GM18517 (cell line): ENCODE measurements at regions not wholly inside any gene's neighbourhood (a gene's known extent, or its start where the extent isn't known, plus 50 kb on each side); places are given as distances from the start of the nearest gene placed in this dataset.
"Not testable (repeated sequence)": the region's sequence is repeated elsewhere in the genome, so short reads cannot be mapped to it uniquely, and the experiment has no call there.

Source experiments
- ATAC-seq: cut with Tn5 transposase; IDR thresholded peaks from one replicate; pipeline ENCODE4 v1.9.1; 2021; ENCODE audit warnings: mild to moderate bottlenecking, moderate library complexity; ENCODE audit not compliant: unreplicated experiment

DNA sequence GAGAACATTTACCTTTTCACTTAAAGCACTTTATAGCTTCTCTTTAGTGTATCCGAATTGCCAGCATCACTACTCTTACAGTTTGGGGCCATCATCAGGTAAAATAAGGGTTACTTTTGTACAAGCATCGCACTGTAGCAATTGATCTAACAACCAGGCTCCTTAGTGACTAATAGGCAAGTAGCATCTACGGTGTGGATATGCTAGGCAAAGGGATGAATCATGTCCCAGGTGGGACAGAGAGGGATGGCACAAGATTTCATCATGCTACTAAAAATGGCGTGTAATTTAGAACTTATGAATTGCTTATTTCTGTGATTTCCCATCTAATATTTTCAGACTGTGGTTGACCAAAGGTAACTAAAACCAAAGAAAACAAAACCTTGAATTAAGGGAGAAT lies 582.3 kb downstream of the KCNH5 start:
- no peak for ATAC-seq

DNA sequence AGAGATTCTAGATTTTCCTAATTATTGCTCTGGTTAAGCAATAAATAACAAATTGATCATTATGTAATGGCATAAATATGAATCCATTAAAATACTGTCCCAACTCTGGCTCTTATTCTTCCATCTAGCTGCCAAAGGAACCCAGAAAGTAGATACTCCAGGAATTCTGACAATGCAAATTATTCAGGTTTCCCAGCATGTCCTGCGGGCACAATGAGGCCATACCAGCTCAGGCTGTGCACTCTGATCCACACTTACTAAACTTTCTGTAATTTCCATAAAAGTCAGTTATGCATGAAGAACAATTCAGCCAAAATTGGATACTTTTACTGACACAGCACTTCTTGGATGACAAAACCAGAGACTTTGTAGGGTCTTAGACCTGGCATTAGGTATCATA lies 576.3 kb downstream of the KCNH5 start:
- ATAC-seq, result no peak

DNA sequence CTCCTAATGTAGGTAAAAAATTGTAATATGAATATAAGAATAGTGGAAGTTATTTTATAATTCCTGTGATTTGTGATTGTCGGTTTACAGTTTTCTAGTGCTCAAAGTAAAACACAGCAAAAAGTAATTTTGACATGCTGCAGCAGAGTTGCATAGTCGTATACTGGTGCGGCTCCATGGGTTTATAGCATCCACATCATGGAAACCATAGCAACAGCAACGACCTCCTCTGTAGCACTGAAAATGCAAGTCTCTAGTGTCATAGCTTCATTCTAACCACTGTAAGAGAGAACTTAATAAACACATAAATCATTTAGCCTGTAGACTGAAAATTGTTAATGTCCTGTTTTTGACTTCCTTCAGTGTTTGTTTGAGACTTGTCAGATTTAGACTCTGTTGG lies 574.3 kb downstream of the KCNH5 start:
- no peak for ATAC-seq

DNA sequence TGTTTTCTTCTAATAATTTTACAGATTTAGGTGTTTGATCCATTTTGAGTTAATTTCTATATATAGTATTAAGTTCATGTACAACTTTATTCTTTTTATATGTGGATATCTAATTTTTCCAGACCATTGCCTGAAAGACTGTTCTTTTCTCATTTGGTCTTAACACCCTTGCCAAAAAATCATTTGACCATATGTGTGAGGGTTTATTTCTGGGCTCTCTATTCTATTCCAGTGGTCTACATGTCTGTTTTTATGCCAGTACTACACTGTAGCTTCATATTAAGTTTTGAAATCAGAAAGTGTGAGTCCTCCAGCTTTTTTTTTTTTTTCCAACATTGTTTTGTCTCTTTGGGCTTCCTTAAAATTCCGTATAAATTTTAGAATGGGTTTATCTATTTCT lies 554.1 kb downstream of the KCNH5 start:
- no peak for ATAC-seq

DNA sequence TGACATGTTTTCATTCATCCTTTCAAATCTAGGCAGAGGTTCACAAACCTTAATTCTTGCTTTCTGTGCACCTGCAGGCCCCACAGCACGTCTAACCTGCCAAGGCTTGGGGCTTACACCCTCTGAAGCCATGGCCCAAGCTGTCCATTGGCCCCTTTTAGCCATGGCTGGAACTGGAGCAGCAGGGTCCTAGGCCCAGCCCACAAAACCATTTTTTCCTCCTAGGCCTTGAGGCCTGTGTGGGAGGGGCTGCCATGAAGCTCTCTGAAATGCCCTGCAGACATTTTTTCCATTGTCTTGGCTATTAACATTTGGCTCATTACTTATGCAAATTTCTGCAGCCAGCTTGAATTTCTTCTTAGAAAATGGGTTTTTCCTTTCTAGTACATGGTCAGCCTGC lies 547.5 kb downstream of the KCNH5 start:
- no peak for ATAC-seq

DNA sequence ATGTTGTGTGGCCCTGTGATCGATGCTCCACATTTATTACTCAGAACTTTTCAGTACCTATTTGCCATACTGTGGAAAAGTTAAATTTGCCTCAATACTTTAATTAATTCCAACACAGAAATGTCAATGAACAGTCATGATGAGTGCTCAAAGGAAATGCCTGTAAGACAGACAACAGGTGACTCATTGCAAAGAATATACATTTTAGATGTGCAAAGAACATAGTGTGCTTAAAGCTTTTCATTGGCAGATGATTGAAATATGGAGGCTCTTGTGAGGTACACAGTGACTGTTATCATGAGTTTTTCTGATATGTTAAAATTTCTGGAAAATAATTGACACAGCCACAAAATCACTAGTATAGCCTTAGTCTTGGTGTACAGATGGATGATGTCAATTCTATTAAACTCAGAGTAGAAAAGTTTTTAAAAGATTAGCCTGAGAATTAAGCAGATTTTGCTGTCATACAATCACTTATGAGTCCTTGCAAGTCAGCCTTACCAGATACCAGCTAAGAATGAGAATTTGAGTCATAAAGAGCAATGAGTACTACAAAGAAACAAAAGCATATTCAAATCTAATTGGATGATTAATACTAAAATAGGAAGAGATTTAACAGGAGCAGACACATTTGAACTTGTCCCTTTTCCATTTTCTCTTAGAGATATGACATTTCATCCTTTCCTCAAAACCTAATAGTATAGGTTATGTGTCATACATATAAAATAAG lies 544.1 kb downstream of the KCNH5 start:
- ATAC-seq, result no peak

DNA sequence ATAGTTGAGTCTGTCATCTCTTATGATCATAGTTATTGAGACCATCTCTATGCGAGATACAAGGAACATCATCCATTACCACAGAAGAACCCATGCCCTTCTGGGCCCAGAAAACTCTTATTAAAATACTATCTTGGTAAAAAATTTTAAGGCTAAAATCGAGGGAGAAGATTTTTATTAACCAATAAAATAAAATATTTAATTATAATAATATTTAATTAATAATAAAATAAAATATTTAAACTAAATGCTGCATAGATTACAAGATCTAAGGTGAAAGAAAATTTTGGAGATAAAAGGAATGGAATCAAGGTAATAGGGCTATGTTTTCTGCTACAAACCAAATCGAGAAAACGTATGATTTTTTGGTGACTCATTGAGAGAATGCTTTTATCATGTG lies 540.2 kb downstream of the KCNH5 start:
- ATAC-seq, result no peak

DNA sequence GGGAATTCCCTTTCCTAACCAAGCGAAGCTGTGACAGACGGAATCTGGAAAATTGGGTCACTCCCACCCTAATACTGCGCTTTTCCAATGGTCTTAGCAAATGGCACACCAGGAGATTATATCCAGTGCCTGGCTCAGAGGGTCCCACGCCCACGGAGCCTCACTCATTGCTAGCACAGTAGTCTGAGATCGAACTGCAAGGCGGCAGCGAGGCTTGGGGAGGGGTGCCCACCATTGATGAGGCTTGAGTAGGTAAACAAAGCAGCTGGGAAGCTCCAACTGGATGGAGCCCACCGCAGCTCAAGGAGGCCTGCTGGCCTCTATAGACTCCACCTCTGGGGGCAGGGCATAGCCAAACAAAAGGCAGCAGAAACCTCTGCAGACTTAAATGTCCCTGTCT lies 523.9 kb downstream of the KCNH5 start:
- ATAC-seq, result not testable (repeated sequence)

DNA sequence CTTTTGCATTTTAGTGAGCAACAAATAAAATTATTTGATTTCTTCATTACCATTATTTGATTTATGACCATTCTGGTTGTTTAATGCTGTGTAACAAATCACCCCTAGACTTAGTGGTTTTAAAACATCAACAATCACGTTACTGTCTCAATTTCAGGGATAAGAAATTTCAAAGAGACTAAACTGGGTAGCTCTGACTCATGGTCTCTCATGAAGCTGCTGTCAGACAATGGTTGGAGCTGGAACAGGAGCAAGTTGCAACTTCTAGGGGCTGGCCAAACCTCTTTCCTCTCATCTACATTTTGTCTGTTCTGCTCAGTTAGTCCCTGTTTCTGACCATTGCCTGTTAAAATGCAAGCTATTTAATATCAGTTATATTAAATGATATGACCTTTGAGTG lies 517.0 kb downstream of the KCNH5 start:
- no peak for ATAC-seq

DNA sequence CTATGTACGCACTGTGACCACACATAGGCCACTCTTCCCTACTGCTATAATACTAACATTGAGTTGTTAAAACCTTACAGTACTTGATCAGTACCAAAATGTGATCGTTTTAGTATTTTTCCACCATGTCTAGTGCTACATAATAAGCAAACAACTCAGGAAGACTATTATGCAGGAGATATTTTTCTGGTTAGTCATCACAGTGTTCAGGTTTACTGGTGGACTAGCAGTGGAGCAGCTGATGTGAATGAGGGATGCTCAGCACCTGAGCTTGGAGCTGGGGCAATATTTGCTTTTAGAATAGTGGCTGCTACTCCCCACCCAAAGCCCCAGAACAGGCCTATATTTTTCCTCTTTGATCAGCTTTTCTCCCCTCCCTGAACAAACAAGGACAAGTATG lies 513.1 kb downstream of the KCNH5 start:
- ATAC-seq, result no peak

DNA sequence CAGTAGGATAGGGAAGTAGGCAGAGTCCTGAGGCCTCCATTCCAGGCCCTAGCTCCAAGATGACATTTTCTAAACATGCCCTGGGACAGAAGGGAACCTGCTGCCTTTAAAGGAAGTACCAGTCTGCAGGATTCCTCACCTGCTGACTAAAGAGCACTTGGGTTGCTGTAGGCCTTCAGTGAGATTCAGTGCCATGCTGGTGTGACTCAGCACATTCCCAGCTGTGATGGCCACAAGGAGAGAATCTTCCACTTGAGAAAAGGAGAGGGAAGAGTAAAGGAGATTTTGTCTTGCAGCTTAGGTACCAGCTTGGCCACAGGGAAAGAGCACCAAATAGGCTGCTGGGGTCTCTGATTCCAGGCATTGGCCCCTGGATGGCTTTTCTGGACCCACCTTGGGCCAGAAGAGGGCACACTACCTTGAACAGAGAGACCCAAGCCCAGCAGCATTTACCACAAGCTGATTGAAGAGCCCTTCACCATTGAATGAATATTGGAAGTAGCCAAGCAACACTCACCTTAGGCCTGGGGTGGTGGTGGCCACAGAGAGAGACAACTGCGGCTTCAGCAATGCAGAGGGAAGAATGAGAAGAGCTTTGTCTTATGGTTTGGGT lies 498.3 kb downstream of the KCNH5 start:
- ATAC-seq, result no peak

DNA sequence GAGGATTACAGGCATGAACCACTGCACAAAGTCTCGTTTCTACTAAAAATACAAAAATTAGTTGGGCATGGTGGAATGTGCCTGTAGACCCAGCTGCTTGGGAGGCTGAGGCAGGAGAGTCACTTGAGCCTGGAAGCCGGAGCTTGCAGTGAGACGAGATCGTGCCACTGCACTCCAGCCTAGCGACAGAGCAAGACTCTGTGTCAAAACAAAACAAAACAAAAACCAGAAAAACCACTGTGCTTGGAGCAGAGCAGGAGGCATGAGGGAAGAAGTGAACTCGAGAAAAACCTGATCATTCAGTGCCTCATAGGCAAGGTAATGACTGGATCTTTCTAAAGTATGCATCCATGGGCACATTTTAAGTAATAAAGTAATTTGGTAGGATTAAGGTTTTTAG lies 487.8 kb downstream of the KCNH5 start:
- ATAC-seq, result no peak

DNA sequence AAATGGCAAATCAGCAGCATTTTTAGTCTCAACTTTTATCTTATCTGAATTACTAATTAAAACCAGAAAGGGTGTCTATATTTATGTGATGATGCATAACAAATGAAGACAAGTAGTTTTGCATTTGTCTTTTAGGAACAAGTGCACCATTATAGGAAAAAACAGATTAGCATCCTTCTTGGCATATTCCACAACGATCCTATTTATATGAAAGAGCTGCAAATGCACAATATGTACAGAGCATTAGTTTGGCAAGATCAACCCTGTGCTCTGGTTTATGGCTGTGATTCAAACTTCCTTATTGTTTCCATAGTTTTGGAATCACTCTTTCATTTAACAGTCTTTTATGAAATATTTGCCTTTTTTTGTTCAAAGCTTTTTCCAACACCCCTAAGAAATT lies 486.8 kb downstream of the KCNH5 start:
- no peak for ATAC-seq

DNA sequence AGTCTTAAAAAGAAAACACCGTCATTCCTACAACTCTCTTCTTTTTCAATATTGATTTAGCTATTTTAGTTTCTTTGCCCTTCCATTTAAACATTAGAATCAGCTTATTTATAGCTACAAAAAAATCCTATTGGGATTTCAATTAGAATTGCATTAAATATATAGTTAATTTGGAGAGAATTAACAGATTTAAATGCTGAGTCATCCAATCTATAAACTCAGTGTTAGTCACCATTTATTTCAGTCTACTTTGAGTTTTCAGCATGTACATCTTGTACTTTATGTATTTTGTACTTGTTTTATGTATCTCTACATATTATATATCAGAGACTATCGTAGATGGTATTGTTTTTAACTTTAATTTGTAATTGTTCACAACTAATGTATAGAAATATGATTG lies 460.0 kb downstream of the KCNH5 start:
- no peak for ATAC-seq

DNA sequence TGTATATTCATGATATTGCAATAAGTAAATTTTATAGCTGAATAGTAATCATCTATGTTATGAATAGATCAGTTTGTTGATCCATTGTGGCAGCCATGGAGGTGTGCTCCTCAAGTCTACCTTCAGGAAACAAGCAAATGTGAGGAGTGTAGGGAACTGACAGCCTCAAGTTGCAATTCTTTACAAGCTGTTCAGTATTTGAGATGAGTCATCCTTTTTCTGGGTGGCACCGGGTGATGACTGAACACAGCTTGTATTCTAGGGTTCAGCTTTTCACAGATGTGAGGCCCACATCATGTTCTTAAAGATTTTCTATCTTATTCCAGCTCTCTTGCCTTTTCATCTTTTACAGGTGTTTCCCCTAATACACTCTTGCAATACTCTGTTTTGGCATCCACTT lies 452.4 kb downstream of the KCNH5 start:
- no peak for ATAC-seq

DNA sequence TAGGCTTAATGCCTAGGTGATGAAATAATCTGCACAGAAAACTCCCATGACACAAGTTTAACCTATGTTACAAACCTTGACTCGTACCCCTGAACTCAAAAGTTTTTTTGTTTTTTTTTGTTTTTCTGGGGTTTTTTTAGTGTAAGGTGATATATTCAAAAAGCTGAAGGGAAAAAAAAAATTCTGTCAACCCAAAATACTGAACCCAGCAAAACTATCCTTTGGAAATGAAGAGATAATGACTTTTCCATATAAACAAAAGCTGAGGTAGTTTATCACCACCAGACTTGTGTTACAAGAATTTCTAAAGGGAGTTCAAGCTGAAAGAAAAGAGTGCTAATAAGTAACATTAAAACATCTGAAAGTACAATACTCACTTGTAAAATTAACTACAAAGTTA lies 448.1 kb downstream of the KCNH5 start:
- no peak for ATAC-seq

DNA sequence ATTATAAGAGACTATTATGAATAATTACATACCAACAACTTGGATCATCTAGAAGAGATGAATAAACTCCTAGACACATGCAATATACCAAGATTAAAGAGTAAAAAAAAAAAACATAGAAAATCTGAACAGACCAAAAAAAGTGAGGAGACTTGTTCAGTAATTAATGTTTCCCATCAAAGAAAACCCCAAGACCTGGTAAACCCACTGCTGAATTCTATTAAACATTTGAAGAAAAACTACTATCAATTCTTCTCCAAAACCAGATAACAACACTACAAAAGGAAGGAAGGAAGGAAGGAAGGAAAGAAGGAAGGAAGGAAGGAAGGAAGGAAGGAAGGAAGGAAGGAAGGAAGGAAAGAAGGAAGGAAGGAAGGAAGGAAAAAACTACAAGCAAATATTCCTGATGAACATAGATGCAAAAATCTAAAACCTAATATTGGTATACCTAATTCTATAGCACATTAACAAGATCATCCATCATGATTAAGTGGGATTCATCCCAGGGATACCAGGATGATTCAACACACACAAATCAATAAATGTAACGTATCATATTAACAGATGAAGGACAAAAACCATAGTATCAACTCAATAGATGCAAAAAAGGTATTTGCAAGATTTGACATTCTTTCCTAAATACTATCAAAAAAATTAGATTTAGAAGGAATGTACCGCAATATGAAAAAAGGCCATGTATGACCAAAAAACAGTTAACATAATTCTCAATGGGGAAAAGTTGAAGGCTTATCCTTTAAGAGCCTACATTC lies 445.5 kb downstream of the KCNH5 start:
- ATAC-seq, result no peak

DNA sequence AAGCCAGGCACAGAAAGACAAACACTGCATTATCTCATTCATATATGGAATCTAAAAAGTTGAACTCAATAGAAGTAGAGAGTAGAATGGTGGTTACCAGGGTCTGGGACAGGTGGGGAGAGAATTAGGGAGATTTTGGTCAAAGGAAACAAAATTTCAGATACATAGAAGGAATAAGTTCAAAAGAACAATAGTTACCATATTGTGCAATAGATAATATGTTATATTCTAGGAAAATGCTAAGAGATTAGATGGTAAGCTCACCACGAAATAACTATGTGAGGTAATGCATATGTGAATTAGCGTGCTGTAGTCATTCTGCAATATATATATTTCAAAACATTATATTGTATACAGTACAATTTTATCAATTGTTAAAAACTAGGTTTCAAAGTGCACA lies 442.5 kb downstream of the KCNH5 start:
- ATAC-seq, result no peak

DNA sequence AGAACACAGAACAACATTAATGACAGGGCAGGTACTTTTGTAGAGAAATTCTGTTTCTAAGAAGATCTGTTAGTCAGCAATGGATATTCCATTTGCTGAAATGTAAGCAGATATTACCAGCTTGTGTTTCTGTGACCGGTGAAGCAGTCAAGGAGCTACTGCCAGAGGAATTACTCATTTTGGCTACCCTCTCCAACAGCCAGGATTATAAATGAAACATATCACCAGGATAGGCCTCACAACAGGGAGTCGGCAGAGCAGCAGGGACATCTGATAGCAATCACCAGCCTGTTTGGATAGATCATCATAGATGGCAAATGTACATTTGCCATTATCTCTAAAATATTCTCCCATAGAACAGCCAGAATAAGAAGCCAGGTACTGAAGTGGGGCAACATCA lies 440.7 kb downstream of the KCNH5 start:
- no peak for ATAC-seq

DNA sequence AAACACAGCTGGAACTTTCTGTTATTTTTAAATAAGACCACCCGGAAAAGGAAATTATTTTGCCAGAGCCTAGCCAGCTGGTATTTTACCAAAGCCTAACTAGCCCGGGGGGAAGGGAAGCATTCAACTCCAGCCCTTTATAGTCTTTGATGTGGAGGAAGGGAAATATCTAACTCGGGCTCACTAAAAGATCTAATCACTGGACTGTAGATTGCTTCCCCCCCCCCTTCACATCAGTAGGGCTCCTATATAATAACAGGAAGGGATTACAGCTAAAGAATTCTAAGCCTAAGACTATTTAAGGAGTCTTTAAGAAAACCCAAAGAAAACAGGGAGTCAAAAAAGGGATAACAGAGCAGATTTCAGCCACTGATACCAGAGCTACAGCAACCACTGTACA lies 431.1 kb downstream of the KCNH5 start:
- ATAC-seq, result no peak

DNA sequence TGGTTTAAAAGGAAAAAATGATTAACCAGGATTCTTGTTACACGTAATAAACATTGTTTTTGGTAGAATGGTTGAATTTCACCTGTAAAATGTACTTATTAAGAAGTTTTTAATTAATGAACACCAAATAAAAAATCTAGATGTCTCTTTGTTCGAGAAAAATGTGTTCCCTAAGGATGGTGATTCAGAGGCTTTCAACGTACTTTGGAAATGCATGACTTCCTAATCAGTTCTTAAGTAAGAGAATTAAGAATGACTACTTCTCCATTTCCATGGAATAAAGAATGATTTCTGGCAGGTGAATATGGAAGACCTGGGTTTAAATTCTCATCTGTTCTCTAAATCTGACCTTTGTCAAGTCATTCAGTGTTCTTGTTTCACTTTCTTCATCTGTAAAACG lies 428.6 kb downstream of the KCNH5 start:
- ATAC-seq, result no peak

DNA sequence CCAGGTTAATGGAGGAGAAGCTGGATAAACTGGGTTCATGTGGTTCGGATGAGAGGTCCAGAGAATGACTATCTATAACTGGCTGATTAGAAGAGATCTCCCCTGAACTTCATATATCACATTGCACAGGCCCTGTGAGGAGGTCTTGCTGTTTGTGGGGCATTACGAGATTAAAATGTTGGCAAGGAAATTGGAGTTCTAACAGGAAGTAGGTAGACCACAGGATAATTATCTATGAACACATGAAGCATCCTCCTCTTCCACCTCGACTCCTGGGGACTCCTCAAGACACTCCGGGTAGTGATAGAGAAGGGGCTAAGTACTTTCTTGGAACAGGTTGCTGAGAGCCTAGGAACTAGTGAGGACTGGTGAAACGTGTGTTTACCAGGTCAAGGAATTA lies 418.8 kb downstream of the KCNH5 start:
- ATAC-seq, result no peak
